GM18502 (cell line): ENCODE measurements at regions not wholly inside any gene's neighbourhood (a gene's known extent, or its start where the extent isn't known, plus 50 kb on each side); places are given as distances from the start of the nearest gene placed in this dataset.
A peak's percentile ranks its signal among the peaks of the same experiment; 100 is the strongest.
"Not testable (repeated sequence)": the region's sequence is repeated elsewhere in the genome, so short reads cannot be mapped to it uniquely, and the experiment has no call there.

ENCODE experiments used
- ATAC-seq: cut with Tn5 transposase; IDR thresholded peaks from one replicate; pipeline ENCODE4 v1.9.1; 2021; ENCODE audit warnings: mild to moderate bottlenecking; ENCODE audit not compliant: unreplicated experiment, poor library complexity

DNA sequence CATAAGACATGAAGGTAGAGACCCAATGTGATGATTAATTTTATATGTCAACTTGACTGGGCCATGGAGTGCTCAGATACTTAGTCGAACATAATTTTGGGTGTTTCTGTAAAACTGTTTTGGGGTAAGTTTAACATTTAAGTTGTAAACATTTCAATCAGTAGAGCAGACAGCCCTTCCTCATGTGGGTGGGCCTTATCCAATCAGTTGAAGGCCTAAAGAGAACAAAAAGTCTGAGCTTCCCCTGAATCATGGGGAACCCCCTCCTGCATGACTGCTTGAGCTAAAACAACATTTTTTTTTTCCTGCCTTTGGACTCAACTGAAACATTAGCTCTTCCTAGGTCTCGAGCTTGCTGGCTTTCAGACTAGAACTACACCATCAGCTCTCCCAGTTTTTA is 327.3 kb upstream of the SOX9 start:
- no peak for ATAC-seq

DNA sequence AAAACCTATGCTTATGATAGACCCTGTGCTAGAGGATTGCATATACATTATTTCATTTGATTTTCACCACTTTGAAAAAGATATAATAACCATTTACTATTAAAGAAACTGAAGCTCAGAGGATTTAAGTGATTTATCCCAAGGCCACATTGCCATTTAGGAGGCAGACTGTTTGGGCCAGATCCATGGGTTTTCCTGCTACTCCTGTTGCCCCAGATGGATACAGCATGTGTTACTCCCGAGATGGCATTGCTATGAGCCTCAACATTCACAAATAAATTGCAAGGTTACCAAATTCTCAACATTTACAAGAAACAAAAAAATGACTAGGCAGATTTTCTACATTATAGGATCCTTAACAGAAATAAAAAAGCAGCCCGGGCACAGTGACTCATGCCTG is 322.1 kb upstream of the SOX9 start:
- ATAC-seq, result no peak

DNA sequence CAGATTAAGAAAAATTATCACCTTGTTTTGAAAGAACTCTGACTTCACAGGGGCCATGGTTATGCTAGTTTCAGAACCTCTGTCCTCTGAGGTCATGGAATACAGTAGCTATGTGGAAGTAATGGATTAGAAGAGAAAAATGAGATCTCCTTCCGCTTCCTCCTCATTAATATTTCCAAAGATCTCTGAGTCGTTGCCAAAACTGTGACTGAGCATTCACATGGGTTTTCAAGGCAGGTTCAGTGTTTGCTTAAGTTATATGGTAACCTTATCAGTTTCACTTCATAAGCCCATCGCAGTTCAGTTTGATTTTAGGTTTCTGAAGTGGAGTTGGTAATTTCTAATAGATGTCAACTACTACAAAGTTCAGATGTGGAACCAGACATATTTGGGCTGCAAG is 321.2 kb upstream of the SOX9 start:
- no peak for ATAC-seq

DNA sequence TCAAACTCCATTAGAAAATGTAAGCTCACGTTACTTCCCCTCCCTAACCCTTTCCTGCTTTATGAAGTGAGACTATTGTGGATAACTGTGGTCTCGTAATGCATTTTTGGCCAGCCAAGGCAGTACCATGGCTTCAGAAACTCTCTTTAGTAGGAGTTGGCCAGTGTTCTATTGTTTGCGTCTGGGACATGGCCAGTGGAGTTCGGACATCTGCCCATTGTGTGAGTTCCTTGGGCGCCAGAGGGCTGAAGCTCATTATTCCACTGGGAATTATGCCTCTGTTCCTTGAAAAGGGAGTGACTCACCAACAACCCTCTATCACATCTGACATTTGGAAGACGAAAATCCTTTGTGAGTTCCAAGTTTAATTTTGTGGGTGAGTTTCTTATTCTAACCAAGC is 319.5 kb upstream of the SOX9 start:
- ATAC-seq, result no peak

DNA sequence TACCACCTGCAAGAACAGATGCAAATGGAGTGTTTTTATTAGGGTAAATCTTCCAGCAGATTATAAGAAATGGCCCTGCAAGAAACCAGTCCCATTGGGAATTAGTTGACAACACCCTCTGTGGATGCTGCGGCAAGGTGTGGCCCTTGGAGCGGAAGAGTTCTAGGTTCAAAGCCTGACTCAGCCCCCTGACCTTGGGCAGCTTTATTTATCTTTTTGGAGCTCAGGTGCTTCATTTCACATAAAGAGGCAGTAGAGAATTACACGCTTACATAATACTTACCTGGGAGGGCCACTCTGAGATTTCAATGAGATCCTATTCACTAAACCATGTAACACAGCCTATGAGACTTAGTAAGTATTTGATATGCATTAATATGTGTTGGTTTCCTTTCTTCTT is 318.2 kb upstream of the SOX9 start:
- ATAC-seq, result no peak

DNA sequence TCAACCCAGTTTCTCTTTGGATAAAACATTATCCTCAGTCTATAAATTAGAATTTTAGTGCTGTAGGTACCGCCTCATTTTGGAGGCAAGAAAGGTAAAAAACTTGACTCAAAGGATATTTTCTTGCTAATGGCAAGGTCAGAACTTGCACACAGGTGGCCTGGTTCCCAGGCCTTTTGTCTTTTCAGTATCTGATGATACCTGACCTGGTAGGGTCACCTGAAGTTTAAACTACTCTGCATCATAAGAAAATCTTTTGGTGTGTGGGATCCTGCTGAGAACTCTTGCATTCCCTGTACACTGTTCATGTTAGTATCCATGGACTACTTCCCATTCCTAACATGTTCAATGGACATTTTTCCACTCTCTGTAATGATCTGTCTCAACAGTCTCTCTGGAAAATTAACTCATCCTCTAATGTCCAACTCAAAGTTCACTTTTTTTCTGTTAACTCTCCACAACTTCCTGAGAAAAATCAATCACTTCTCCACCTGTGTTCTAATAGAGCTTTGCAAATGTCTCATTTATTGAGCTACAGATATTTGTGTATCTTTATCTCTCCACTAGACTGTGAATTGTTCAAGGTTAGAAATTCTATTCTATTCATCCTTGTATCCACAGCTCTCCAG is 317.1 kb upstream of the SOX9 start:
- no peak for ATAC-seq

DNA sequence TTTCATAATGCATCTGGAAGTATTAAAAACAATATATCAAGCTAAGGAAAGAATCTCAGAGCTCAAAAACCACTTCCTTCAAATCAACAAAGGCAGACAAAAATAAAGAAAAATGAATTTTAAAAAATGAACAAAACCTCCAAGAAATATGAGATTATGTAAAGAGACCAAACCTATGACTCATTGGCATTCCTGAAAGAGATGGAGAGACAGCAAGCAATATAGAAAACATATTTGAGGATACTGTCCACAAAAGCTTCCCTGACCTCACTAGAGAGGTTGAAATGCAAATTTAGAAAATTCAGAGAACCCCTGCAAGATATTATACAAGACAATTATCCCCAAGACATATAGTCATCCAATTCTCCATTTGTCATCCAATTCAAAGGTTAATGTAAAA is 311.3 kb upstream of the SOX9 start:
- ATAC-seq, result no peak

DNA sequence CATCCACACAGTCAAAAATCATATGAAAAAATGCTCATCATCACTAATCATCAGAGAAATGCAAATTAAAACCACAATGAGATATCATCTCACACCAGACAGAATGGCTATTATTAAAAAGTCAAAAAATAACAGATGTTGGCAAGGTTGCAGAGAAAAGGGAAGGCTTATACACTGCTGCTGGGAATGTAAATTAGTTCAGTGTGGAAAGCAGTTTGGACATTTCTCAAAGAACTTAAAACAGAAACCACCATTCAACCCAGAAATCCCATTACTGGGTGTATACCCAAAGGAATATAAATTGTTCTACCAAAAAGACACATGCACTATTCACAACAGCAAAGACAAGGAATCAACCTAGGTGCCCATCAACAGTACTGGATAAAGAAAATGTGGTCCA is 307.0 kb upstream of the SOX9 start:
- not testable (repeated sequence) for ATAC-seq

DNA sequence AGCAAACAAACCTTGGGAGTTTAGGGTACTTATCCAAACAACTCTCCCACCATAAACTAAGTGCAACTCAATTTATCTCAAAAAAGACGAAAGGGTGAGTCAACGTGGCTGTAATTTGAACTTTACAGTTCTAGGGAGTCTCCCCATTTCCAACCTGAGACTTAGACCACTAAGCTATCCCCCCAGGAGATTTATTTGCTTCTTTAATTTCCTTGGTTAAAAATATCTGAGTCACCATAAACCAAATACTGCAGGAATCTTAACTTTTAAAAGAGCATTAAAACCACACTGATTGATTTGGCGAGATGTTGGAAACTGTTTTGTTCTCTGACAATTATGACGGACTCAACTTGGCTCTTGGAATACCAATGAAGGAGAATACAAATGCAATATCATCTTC is 299.3 kb upstream of the SOX9 start:
- no peak for ATAC-seq

DNA sequence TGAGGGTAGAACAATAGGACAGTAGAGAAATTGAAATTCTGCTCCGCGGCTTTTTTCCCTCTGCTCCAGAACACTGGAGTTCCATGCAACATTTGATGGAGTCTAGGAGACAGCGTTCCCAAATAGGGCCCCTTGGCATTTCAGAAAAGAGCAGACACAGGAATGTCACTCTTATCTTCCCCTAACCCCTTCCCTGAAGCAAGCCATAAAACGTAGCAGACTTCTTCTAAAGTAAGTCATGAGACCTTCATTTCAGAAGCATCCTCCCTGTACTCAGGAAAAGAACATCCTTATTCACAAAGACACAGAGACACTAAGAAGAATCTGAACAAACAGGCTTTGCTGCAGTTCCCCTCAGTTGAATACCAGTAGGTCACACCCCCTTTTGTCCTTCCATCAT is 296.1 kb upstream of the SOX9 start:
- no peak for ATAC-seq

DNA sequence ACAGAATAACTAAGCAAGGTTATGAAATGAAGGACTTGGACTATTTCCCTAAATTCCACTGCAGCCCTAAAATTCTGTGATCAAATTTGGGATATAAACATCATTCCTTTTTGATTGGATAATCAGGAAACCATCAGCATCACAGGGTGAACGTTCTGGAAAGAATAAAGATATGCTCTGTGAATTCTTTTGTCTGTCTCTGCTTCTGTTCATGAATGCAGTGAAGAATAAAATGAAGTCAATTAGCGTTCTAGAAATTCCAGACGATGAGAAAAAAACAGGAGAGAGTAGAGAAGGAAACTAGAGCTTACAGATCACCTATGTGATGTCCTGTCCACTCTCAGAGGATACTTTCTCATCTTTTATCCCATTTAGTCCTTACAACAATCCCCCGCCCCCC is 295.1 kb upstream of the SOX9 start:
- ATAC-seq, result no peak

DNA sequence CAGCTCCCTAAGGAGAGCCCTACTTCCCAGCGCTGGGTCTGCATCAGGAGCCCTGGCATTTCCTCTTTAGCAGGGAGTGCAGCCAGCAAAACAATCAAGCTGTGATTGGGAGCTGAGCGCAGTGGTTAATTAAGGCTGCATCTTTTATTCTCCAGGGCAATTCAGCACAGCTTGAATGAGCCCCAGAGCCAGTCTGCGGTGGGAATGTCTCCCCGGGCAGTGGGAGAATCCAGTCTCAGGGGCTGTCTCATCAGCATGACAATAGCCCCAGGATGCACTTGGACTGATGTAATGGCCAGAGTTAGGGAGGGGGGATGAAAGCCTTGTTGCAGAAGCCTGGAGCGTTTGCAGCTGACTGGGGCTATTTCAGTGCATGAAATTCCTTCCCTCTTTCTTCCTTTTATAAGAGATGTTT is 292.6 kb upstream of the SOX9 start:
- ATAC-seq, result no peak

DNA sequence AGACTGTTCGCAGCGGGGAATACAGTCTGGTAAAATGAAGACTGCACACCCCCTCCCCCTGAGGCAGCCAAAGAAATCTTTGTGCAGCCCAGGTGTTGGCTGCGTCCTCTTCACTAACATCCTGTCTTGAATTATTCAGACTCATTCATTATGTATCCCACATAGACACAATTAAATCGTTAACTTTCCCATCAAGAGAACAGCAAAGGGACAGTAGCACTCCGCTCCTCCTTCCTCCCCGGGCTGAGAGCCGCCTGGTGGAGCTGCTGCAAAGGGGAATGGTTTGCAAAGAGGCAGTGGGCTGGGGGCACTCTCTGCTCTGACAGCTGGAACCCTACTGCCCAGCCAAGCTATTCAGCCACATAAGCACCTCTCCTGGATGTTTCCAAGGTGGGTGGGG is 290.0 kb upstream of the SOX9 start:
- ATAC-seq, result no peak

DNA sequence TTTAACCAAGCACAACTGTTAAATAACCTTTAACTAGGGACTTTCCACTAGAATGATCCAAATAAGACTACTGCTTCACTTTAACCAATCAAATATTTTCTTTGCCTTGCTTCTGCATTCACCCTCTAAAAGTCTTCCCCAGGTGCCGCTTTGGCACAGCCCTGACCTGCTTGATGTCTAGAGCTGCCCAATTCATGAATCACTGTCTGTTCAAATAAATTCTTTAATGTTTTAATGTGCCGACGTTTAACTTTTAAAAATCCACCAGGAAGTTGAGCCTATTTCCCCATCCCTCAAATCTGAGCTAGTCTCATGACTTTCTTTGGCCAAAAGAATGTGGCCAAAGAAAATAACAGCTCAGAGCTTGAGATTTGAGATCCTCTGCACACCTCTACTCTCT is 277.8 kb upstream of the SOX9 start:
- ATAC-seq, result no peak

DNA sequence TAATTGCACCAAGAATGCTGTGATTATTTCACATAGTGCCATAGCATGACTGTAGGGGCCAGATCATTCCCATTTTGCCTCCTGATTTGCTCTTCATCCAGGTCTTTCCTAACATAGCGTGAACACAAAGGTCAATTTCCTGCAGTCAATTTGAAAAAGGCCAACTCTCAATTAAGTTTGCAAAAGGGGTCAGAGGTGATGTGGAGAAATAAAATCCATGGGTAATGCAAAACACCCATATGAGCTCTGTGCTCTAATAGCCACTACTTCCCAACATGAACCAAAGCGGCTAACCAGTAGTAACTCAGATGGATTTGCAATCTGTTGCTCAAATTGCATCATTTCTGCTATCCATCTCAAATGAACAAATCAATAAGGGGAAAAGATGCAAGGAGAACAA is 275.5 kb upstream of the SOX9 start:
- no peak for ATAC-seq

DNA sequence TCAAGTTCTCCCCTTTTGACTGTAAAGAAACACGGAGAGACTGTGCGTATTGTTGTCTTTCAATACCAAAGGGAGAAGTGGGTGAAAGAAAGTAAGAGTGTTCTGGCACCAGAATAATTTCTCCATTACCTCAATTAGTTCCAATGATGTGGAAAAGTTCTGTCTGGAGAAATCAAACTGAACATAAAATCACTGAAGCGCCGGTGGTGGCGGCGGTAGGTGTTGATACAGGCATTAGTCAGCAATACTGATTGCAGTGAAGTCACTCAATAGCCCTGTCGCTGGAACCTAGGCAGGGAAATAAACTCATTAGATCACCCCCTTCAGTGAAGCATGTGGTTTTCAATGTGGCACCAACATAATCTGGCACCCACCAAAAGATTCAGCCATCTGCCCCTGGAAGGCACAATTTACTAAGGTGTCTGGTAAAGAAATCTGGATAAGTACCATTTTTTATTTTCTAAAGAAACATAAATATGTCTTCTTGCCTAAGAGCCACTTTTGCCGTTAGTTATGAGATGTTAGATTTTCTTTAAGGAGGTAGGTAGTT is 274.2 kb upstream of the SOX9 start:
- ATAC-seq, result no peak

DNA sequence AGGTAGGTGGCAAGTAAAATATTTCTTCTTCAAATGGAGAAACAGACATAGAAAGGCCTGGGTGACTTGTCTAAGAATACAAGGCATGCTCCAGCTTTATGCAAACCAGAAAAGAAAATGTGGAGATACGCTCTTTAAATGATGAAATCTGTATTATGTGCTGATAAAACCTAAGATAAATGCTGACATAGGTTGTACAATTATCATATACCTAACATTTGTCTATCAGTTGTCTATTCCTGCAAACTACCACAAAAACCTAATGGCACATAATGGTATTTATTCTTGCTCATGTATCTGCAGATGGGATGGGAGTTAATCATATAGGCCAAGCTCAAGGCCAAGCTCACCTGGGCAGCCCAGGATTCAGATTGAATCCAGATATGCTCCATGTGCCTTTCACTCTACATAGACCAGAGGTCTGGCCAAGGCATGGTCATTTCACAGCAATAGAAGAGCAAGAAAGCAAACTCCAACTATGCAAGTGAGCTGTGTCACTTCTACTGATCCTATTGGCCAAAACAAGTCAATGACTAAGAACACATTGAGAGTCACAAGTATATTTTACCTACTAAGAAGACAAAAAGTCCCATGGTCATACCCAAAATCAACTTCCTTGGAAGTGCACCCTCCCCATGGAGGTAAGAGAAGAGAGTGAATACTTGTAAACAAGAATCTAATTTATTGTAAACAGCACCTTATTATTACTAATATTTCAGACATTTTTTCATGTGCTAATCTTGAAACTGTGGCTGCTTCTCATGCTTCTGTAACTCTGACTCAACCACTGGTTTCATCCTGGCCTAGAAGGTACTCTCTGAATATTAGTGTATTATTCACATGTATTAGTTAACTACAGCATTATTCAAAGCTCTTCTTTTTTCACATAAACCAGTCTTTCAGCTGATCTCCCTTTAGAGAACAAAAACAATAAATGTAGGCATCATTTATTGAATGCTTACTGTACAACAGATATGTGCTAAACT is 270.7 kb upstream of the SOX9 start:
- peak; percentile 85 for ATAC-seq

DNA sequence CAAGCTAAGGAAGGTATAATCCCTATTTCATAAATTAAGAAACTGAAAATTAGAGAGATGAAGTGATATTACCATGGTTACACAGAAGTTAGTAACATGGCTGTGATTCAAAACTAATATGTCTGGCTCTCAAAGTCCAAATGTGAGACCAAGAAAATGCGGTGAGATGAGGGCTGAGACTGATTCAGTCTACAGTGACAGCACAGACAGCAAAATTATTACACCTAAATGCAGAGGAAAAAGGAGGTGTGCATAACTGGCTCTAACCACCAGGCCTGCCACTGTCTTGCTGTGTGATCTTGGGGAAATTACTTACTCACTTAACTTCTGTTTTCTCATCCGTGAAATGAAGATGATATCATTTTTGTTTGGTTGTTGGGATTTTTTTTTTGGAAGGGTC is 270.0 kb upstream of the SOX9 start:
- ATAC-seq, result peak; percentile 37

DNA sequence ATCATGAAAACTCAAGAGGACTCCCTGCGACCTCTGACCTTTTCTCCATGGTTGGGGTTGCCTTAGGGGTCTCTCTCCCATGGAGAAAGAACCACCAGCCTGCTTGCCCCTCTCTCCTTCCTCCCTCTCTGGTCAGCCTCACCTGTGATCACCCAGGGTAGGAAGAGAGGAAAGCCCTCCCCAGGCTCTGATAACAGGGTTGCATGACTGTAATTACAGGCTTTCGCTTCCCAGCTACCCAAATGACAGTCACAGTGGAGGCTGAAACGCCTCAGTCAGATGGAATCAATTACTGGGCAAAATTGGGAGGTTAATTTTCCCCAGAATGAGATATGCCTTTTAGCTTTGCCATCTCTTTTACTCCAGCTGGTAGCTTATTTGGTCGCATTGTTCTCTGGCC is 265.8 kb upstream of the SOX9 start:
- ATAC-seq, result no peak

DNA sequence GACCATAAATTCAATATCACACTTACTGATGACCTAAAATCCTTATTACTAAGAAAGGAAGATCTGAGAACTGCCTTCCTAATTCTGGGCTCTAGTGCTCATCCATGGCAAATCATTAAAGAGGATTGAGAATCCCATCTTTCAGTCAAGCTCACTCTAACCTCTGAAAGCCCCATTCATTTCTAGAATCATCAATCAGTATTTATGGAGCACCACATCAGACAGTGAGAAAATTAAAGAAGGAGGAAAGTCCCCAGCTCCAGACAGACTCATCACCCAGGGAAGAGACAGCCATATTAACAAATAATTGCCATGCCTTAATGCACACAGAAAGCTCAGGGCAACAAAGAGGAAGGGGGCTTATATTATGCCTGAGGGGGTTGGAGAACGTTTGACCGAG is 256.1 kb upstream of the SOX9 start:
- no peak for ATAC-seq

DNA sequence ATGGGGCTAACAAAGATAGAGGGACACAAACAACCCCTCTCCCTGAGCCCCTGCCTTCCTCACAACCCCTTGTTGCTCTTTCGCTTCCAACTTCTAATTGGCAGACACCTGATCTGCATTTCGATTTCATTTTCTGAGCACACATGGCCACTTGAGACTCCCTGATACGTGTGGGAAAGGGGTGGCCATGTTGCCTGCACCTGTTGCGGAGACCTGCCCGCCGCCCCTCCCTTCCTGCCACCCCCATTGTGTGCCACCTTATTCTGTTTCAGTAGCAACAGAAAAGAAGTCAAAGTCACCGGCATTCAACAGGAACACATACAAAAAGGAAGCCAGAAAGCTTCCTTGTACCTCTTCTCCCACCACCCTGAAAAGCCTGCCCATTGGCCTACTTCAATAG is 254.7 kb upstream of the SOX9 start:
- no peak for ATAC-seq

DNA sequence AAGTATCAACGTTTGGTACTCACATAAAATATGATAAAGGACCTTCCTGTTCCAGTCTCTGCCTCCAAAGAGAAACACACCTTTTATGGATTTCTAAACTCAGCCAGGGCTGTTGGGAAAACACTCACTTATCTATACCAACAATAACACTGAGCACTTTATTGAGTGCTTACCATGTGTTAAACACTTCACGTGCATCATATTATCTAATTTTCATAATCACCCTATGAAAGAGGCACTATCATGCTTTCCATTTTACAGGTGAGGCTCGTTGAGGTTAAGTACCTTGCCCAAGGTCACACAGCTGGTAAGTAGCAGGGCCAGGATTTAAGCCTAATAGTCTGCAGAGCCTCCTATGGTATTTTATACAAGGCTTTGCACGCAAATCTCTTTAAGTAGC is 251.5 kb upstream of the SOX9 start:
- ATAC-seq, result no peak
